Nephron (organoid): ENCODE measurements at regions not wholly inside any gene's neighbourhood (a gene's known extent, or its start where the extent isn't known, plus 50 kb on each side); places are given as distances from the start of the nearest gene placed in this dataset.

Source experiments
- H3K27ac Mint-ChIP-seq, 3 experiments: 2 replicates each; pipeline ENCODE4 v1.8.0; 2020; ENCODE audit warnings: mixed read lengths in 3 of 3, mild to moderate bottlenecking in 2 of 3, moderate library complexity in 1 of 3
- H3K27me3 Mint-ChIP-seq: 2 replicates; pipeline ENCODE4 v1.8.0; 2021; ENCODE audit warnings: low read depth, mild to moderate bottlenecking, moderate library complexity, mixed read lengths
- H3K36me3 Mint-ChIP-seq: 2 replicates; pipeline ENCODE4 v1.8.0; 2020; ENCODE audit warnings: low read depth, mixed read lengths
- H3K4me1 Mint-ChIP-seq: 2 replicates; pipeline ENCODE4 v1.8.0; 2020; ENCODE audit warnings: mixed read lengths
- H3K4me3 Mint-ChIP-seq, 3 experiments: 2 replicates each; pipeline ENCODE4 v1.8.0; 2020; ENCODE audit warnings: mild to moderate bottlenecking in 3 of 3, mixed read lengths in 3 of 3, moderate library complexity in 2 of 3
- H3K9me3 Mint-ChIP-seq: 2 replicates; pipeline ENCODE4 v1.8.0; 2020; ENCODE audit warnings: mixed read lengths
- TF ChIP-seq, protein P1 (sequence below), 3 experiments: fragments of 200-600 bp; sonication (generic); IDR thresholded peaks; one replicate each; pipeline ENCODE4 v1.5.0; 2021; ENCODE audit warnings: antibody characterized with exemption in 3 of 3; ENCODE audit not compliant: unreplicated experiment in 3 of 3

GRCh38 chrX:120819126-120819525, 56.5 kb downstream of the CT47B1 start:
- TF ChIP-seq, protein P1, sequence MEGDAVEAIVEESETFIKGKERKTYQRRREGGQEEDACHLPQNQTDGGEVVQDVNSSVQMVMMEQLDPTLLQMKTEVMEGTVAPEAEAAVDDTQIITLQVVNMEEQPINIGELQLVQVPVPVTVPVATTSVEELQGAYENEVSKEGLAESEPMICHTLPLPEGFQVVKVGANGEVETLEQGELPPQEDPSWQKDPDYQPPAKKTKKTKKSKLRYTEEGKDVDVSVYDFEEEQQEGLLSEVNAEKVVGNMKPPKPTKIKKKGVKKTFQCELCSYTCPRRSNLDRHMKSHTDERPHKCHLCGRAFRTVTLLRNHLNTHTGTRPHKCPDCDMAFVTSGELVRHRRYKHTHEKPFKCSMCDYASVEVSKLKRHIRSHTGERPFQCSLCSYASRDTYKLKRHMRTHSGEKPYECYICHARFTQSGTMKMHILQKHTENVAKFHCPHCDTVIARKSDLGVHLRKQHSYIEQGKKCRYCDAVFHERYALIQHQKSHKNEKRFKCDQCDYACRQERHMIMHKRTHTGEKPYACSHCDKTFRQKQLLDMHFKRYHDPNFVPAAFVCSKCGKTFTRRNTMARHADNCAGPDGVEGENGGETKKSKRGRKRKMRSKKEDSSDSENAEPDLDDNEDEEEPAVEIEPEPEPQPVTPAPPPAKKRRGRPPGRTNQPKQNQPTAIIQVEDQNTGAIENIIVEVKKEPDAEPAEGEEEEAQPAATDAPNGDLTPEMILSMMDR (IDR thresholded peaks at IDR 0.05; ENCODE audit: unreplicated experiment in 3 of 3): no peak
- Mint-ChIP-seq H3K4me1 (no peaks in the 10 kb centered on the region), H3K27me3 (no peaks in the 10 kb centered on the region), H3K36me3 (no peaks in the 10 kb centered on the region), H3K4me3 (no peak overlapping the region), H3K27ac (no peak overlapping the region), H3K9me3 (peaks cover 12% of the 10 kb centered on the region)

- peaks cover 15% of the 10 kb centered on the region for H3K9me3 Mint-ChIP-seq
- H3K36me3 Mint-ChIP-seq: no peaks in the 10 kb centered on the region
- no peaks in the 10 kb centered on the region for H3K27me3 Mint-ChIP-seq
- H3K4me1 Mint-ChIP-seq: no peaks in the 10 kb centered on the region
- H3K27ac Mint-ChIP-seq: no peak overlapping the region
- no peak overlapping the region for H3K4me3 Mint-ChIP-seq
- TF ChIP-seq, protein P1 (IDR thresholded peaks at IDR 0.05; ENCODE audit: unreplicated experiment in 3 of 3): no peak
Observed at GRCh38 chrX:120813982-120814381, 61.7 kb downstream of the CT47B1 start.

DNA sequence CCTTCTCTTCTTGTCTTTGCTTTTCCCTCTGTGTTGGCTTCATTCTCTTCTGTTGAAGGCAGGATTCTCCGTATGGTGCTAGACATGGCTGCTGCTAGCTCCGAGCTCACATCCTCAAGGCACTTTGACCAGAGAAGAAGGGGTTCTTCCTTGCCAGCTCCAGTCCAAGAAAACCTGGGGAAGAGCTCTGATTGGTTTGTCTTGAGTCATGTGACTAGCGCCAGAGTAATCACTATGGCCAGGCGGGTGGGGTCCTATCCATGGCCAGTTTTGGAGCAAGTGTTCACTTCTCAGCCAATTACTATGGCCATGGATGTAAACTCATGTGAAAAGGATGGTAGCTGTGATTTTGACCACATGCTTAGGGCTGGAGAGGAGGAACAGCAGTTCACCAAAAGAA, 74.2 kb downstream of the CT47B1 start:
- Mint-ChIP-seq H3K4me3 (no peak overlapping the region), H3K36me3 (no peaks in the 10 kb centered on the region), H3K4me1 (peaks cover 6% of the 10 kb centered on the region), H3K27ac (no peak overlapping the region), H3K27me3 (no peaks in the 10 kb centered on the region), H3K9me3 (no peaks in the 10 kb centered on the region)
- TF ChIP-seq, protein P1 (IDR thresholded peaks at IDR 0.05; ENCODE audit: unreplicated experiment in 3 of 3): no peak

DNA sequence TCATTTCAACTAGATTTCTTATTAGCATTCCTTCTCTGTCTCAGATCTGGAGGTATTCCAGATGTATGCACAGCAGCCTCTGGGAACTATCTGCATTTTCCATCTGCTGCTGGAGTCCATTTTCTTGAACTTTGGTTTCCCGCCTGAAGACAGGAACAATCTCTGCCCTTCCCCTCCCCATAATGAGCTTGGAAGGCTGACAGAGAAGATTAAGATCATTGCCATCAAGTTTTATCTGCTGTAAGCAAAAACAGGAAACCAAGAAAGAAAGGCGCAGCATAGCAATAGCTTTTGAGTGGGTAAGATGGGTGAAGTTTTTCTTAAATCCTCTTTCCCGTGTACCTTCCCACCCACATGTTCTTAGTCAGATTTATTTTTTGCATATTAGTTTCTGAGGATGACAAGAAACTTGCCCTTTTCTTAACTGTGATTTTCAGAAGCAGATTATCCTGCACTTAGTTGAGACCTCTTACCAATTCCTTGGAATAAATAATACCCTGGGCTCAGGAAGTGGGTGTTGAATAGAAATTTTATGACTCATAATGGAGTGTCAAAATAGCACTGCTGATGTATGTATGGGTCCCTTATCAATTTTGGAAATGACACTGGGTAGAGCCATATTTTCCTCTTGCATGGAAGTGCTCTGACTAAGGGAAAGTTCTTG, 78.3 kb downstream of the CT47B1 start:
- H3K4me1 Mint-ChIP-seq: peaks cover 12% of the 10 kb centered on the region
- H3K9me3 Mint-ChIP-seq: no peaks in the 10 kb centered on the region
- H3K27ac Mint-ChIP-seq: peak overlapping the region; percentile 60 to 86 (median 65)
- H3K27me3 Mint-ChIP-seq: no peaks in the 10 kb centered on the region
- no peak overlapping the region for H3K4me3 Mint-ChIP-seq
- no peaks in the 10 kb centered on the region for H3K36me3 Mint-ChIP-seq
- TF ChIP-seq, protein P1 (IDR thresholded peaks at IDR 0.05; ENCODE audit: unreplicated experiment in 3 of 3): no peak

- Mint-ChIP-seq H3K27ac (no peak overlapping the region), H3K9me3 (no peaks in the 10 kb centered on the region), H3K4me1 (peaks cover 13% of the 10 kb centered on the region), H3K36me3 (no peaks in the 10 kb centered on the region), H3K27me3 (no peaks in the 10 kb centered on the region), H3K4me3 (no peak overlapping the region)
- TF ChIP-seq, protein P1 (IDR thresholded peaks at IDR 0.05; ENCODE audit: unreplicated experiment in 3 of 3): no peak
Observed at GRCh38 chrX:120795301-120795700, 80.4 kb downstream of the CT47B1 start.

- no peak overlapping the region for H3K27ac Mint-ChIP-seq
- peaks cover 17% of the 10 kb centered on the region for H3K4me1 Mint-ChIP-seq
- no peaks in the 10 kb centered on the region for H3K27me3 Mint-ChIP-seq
- H3K9me3 Mint-ChIP-seq: no peaks in the 10 kb centered on the region
- no peak overlapping the region for H3K4me3 Mint-ChIP-seq
- TF ChIP-seq, protein P1 (IDR thresholded peaks at IDR 0.05; ENCODE audit: unreplicated experiment in 3 of 3): no peak
- H3K36me3 Mint-ChIP-seq: no peaks in the 10 kb centered on the region
Observed at GRCh38 chrX:120794525-120794975, 81.1 kb downstream of the CT47B1 start.
